A549 (cell line): ENCODE measurements at regions not wholly inside any gene's neighbourhood (a gene's known extent, or its start where the extent isn't known, plus 50 kb on each side); places are given as distances from the start of the nearest gene placed in this dataset.
A peak's percentile ranks its signal among the peaks of the same experiment; 100 is the strongest.

ENCODE experiments used
- ATAC-seq, 2 experiments: fragments of 200-7000 bp in 1 of 2; fragments of >200 bp in 1 of 2; cut with Nextera tagmentation in 1 of 2; cut with Tn5 transposase in 1 of 2; 3 replicates each; pipeline versions ENCODE4 v1.8.0 to v1.9.1; 2018 to 2020; ENCODE audit warnings: mild to moderate bottlenecking in 1 of 2, moderate library complexity in 1 of 2
- CTCF ChIA-PET: fragments of 300-600 bp; sonication (Branson Sonifier 250); formaldehyde crosslinking; extraction: SDS; loops from one replicate; lab custom pipeline; 2021; ENCODE audit warnings: antibody characterized with exemption, inconsistent platforms; lab: Yijun Ruan, JAX
- POLR2A ChIA-PET: fragments of 350-600 bp; formaldehyde crosslinking; extraction: SDS; loops from one replicate; lab custom pipeline; 2021; ENCODE audit warnings: antibody characterized with exemption, inconsistent platforms; lab: Yijun Ruan, JAX
- DNase-seq, 2 experiments: peaks; one replicate each; pipeline versions ENCODE4 v3.0.0 to v3.0.0-alpha.2; 2011 to 2016; ENCODE audit warnings: low read depth in 1 of 2, low spot score in 1 of 2
- FAIRE-seq: peaks from 2 replicates; lab custom pipeline; 2011; peaks lifted over from hg19 to GRCh38; lab: Jason Lieb, UNC
- H3K27ac ChIP-seq, 2 experiments: fragments of >200 bp; sonication (Bioruptor Twin); formaldehyde crosslinking; 3 replicates each; pipeline ENCODE4 v1.5.1; 2016 to 2017
- H3K4me1 ChIP-seq: fragments of >200 bp; sonication (Bioruptor Twin); formaldehyde crosslinking; 3 replicates; pipeline ENCODE4 v1.6.1; 2016
- H3K4me2 ChIP-seq: fragments of >200 bp; sonication (Bioruptor Twin); formaldehyde crosslinking; 3 replicates; pipeline ENCODE4 v1.6.1; 2016
- H3K4me3 ChIP-seq: fragments of >200 bp; sonication (Bioruptor Twin); formaldehyde crosslinking; 3 replicates; pipeline ENCODE4 v1.5.1; 2016
- H3K9me3 ChIP-seq: fragments of >200 bp; sonication (Bioruptor Twin); formaldehyde crosslinking; 3 replicates; pipeline ENCODE4 v1.6.1; 2016
- CBX8 ChIP-seq: fragments of 200-600 bp; sonication (generic); IDR thresholded peaks from 2 replicates; pipeline ENCODE4 v1.6.1; 2016
- CHD2 ChIP-seq: fragments of 150-350 bp; IDR thresholded peaks from 2 replicates; pipeline ENCODE4 v1.6.1; 2014; ENCODE audit warnings: low read length; ENCODE audit not compliant: partially characterized antibody
- EP300 ChIP-seq, 2 experiments: fragments of >200 bp; sonication (Bioruptor Twin); formaldehyde crosslinking; IDR thresholded peaks; 2 replicates in 1 of 2; 3 replicates in 1 of 2; pipeline ENCODE4 v1.6.1; 2016 to 2017
- FOSL2 ChIP-seq, 2 experiments: fragments of 450-650 bp in 1 of 2; fragments of >200 bp in 1 of 2; sonication (Bioruptor Twin) in 1 of 2; formaldehyde crosslinking; IDR thresholded peaks; 2 replicates each; pipeline versions ENCODE4 v1.5.0 to v1.6.1; 2016 to 2020; ENCODE audit warnings: mild to moderate bottlenecking in 1 of 2, moderate library complexity in 1 of 2
- GATA3 ChIP-seq: IDR thresholded peaks from 2 replicates; pipeline ENCODE4 v1.6.1; 2012; ENCODE audit warnings: borderline replicate concordance
- HDAC2 ChIP-seq: fragments of 200-600 bp; sonication (generic); IDR thresholded peaks from 2 replicates; pipeline ENCODE4 v1.6.1; 2016
- HEYL ChIP-seq: fragments of 250-450 bp; sonication (Bioruptor Pico); IDR thresholded peaks from 2 replicates; pipeline ENCODE4 v1.8.0; 2021; ENCODE audit warnings: mild to moderate bottlenecking, moderate library complexity
- HOXB13 ChIP-seq: fragments of 250-450 bp; sonication (Bioruptor Pico); IDR thresholded peaks from 2 replicates; pipeline ENCODE4 v1.5.0; 2020; ENCODE audit warnings: low read depth, mild to moderate bottlenecking, moderate library complexity
- HOXB5 ChIP-seq: fragments of 250-450 bp; sonication (Bioruptor Pico); IDR thresholded peaks from 2 replicates; pipeline ENCODE4 v1.5.0; 2020; ENCODE audit warnings: mild to moderate bottlenecking, moderate library complexity
- JUN ChIP-seq, 2 experiments: fragments of >200 bp; sonication (Bioruptor Twin); formaldehyde crosslinking; IDR thresholded peaks; 2 replicates in 1 of 2; 3 replicates in 1 of 2; pipeline ENCODE4 v1.6.1; 2016 to 2017
- JUNB ChIP-seq: fragments of >200 bp; sonication (Bioruptor Twin); formaldehyde crosslinking; IDR thresholded peaks from 2 replicates; pipeline ENCODE4 v1.6.1; 2016
- MAFK ChIP-seq: fragments of 450-650 bp; IDR thresholded peaks from 2 replicates; pipeline ENCODE4 v1.6.1; 2014; ENCODE audit not compliant: partially characterized antibody
- MYC ChIP-seq: IDR thresholded peaks from 2 replicates; pipeline ENCODE4 v1.6.1; 2012; ENCODE audit warnings: mild to moderate bottlenecking, inconsistent platforms, low read length, improper control_type of control experiment, borderline replicate concordance
- PHF8 ChIP-seq: fragments of 200-600 bp; sonication (generic); IDR thresholded peaks from 2 replicates; pipeline ENCODE4 v1.6.1; 2016; ENCODE audit warnings: low read depth, mild to moderate bottlenecking, antibody characterized with exemption, moderate library complexity, borderline replicate concordance
- RAD21 ChIP-seq, 2 experiments: fragments of >200 bp in 1 of 2; sonication (Bioruptor Twin) in 1 of 2; formaldehyde crosslinking in 1 of 2; IDR thresholded peaks in 1 of 2; conservative IDR thresholded peaks in 1 of 2; 2 replicates in 1 of 2; 3 replicates in 1 of 2; pipeline ENCODE4 v1.6.1; 2012 to 2018; ENCODE audit warnings: inconsistent platforms in 1 of 2
- RCOR1 ChIP-seq: fragments of 150-350 bp; IDR thresholded peaks from 2 replicates; pipeline ENCODE4 v1.6.1; 2014; ENCODE audit warnings: antibody characterized with exemption, low read length, low read depth
- RFX5 ChIP-seq: fragments of 450-650 bp; IDR thresholded peaks from 2 replicates; pipeline ENCODE4 v1.7.1; 2014; ENCODE audit warnings: antibody characterized with exemption, mild to moderate bottlenecking, moderate library complexity
- RNF2 ChIP-seq: fragments of 200-600 bp; sonication (generic); IDR thresholded peaks from 2 replicates; pipeline ENCODE4 v1.6.1; 2016; ENCODE audit warnings: low read depth, mild to moderate bottlenecking, antibody characterized with exemption, moderate library complexity, borderline replicate concordance
- SMC3 ChIP-seq: fragments of >200 bp; sonication (Bioruptor Twin); formaldehyde crosslinking; IDR thresholded peaks from 3 replicates; pipeline ENCODE4 v1.6.1; 2018; ENCODE audit warnings: inconsistent platforms
- TFCP2L1 ChIP-seq: fragments of 250-450 bp; sonication (Bioruptor Pico); IDR thresholded peaks from 2 replicates; pipeline ENCODE4 v1.5.0; 2021; ENCODE audit warnings: mild to moderate bottlenecking
- ZC3H11A ChIP-seq: fragments of 450-650 bp; IDR thresholded peaks from 2 replicates; pipeline ENCODE4 v1.6.1; 2014; ENCODE audit warnings: antibody characterized with exemption, mild to moderate bottlenecking
- ZFP36 ChIP-seq: fragments of 450-650 bp; IDR thresholded peaks from 2 replicates; pipeline ENCODE4 v1.6.1; 2014; ENCODE audit warnings: borderline replicate concordance; ENCODE audit not compliant: partially characterized antibody
- ZSCAN20 ChIP-seq: fragments of 250-450 bp; sonication (Bioruptor Pico); IDR thresholded peaks from 2 replicates; pipeline ENCODE4 v1.8.0; 2022; ENCODE audit warnings: mild to moderate bottlenecking, moderate library complexity
- WGBS: methylation state at CpG from one replicate; pipeline ENCODE4 v1.1.6; 2017; ENCODE audit errors: missing lambda C conversion rate; 5-methylcytosine and 5-hydroxymethylcytosine counted together
- TF ChIP-seq, protein P1 (sequence below): fragments of >200 bp; sonication (Bioruptor Twin); formaldehyde crosslinking; IDR thresholded peaks from 3 replicates; pipeline ENCODE4 v1.6.1; 2016
- TF ChIP-seq, protein P2 (sequence below): fragments of >200 bp; sonication (Bioruptor Twin); formaldehyde crosslinking; IDR thresholded peaks from 2 replicates; pipeline ENCODE4 v1.6.1; 2016
- TF ChIP-seq, protein P3 (sequence below): fragments of 250-450 bp; sonication (Bioruptor Pico); IDR thresholded peaks from 2 replicates; pipeline ENCODE4 v1.5.0; 2020; ENCODE audit warnings: low read depth, mild to moderate bottlenecking, moderate library complexity
- TF ChIP-seq, protein P4 (sequence below): fragments of 150-350 bp; IDR thresholded peaks from 2 replicates; pipeline ENCODE4 v1.6.1; 2014; ENCODE audit warnings: low read depth, mild to moderate bottlenecking, low read length

DNA sequence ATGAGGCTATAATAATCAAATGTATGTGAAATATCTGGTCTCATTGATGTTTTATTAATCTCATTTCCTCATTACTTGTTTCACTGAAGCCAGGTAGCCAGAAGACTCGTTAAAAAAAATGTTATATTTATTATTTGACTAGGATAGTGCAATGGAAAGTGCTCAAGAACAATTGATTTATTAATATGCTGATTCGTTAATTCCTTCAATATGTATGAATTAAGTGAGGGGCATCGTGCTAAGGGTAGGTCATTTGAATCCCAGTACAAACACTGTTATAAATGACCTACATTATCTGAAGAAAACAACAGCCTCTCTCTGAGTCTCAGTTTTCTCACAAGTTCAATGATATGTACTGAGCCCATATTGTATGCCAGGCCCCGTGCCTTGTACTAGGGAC is 214.2 kb upstream of the GPRIN3 start:
- no peak for ATAC-seq
- POLR2A ChIA-PET: no interaction called here
- H3K4me3 ChIP-seq: no peak overlapping the region
- WGBS: 11% methylated on average over 4 of the region's 4 CpGs
- H3K4me2 ChIP-seq: no peak overlapping the region
- CTCF ChIA-PET: no interaction called here
- H3K4me1 ChIP-seq: no peaks in the 10 kb centered on the region
- no peak for DNase-seq
- FAIRE-seq: no peak
- no peak for TF ChIP-seq HOXB13 (CRISPR knock-in tag)
- peak; percentile 43 for TF ChIP-seq MAFK
- no peak overlapping the region for H3K27ac ChIP-seq
- H3K9me3 ChIP-seq: no peaks in the 10 kb centered on the region

DNA sequence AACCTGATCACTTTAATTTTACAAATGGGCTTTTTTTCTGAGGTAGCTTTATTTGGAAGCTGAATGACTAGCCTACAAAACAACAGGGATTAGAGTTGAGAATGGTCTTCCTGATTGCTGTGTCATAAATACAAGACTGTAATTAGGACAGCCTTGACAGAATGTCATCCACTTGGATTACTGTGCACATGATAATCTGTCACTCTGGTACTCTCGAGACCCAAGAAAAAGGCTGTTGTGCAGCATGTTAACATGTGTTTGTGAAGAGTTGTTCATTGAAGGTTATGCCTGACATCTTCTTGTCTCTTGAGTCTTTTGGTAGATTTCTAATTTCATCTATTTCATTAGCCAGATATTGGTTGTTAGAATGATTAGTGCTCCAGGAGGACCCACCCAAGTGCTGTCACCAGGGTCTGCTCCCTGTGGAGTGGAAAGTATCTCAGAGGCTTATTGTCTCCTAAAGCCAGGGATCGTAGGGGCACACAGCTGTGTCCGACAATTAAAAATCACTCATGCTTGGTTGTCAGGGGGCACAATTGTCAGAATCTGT is 212.2 kb upstream of the GPRIN3 start:
- CTCF ChIA-PET: no interaction called here

DNA sequence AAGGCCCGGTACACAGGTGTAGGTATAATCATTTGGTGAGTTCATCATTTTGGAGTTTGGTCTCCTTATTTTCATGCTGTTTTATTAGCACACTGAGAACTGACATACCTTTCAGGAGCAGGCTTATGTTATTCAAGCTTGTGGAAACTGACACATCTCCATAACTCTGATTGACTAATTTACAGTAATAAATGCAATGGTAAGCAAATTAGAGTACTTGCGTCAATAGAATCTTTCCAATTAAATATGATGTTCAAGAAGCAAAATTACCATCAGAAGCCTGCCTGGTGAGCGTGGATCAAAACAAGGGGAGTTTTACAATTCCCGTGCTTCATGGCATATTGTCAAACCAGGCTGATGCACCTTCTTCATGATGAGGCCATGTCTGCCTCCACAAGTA is 210.7 kb upstream of the GPRIN3 start:
- WGBS: 48% methylated on average over 4 of the region's 4 CpGs
- CTCF ChIA-PET: no interaction called here
- DNase-seq: no peak

More for the DNA sequence above, 212.2 kb upstream of the GPRIN3 start:
- FAIRE-seq: no peak
- no peak overlapping the region for H3K4me3 ChIP-seq
- no peaks in the 10 kb centered on the region for H3K4me1 ChIP-seq
- TF ChIP-seq RNF2 (no peak), HEYL (no peak), CHD2 (no peak), TFCP2L1 (CRISPR knock-in tag) (no peak), CBX8 (no peak), ZC3H11A (no peak), HOXB5 (CRISPR knock-in tag) (no peak), PHF8 (no peak), RFX5 (no peak), EP300 (IDR thresholded peaks at IDR 0.05) (no peak), SMC3 (no peak), ZSCAN20 (no peak)
- TF ChIP-seq, protein P1, sequence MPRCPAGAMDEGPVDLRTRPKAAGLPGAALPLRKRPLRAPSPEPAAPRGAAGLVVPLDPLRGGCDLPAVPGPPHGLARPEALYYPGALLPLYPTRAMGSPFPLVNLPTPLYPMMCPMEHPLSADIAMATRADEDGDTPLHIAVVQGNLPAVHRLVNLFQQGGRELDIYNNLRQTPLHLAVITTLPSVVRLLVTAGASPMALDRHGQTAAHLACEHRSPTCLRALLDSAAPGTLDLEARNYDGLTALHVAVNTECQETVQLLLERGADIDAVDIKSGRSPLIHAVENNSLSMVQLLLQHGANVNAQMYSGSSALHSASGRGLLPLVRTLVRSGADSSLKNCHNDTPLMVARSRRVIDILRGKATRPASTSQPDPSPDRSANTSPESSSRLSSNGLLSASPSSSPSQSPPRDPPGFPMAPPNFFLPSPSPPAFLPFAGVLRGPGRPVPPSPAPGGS: no peak
- no peak overlapping the region for H3K27ac ChIP-seq
- POLR2A ChIA-PET: no interaction called here
- ATAC-seq: no peak
- DNase-seq: no peak
- WGBS: 35% methylated on average over 3 of the region's 3 CpGs
- H3K9me3 ChIP-seq: no peaks in the 10 kb centered on the region
- H3K4me2 ChIP-seq: no peak overlapping the region

DNA sequence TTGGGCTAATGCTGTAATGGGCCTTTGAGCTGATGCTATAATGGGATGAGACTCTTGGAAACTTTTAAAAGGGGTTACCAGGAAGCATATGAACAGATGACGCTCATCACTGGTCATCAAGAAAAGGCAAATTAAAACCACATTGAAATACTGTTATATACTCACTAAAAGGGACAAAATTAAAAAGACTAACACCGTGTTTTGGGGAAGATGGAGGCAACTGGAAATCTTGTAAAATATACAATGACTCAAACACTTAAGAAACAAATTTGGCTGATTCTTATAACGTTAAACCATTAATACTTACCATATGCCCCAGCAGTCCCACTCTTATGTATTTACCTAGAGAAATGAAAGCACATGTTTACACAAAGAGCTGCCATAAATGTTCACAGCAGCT is 207.2 kb upstream of the GPRIN3 start:
- ATAC-seq: no peak

More for the DNA sequence above, 210.7 kb upstream of the GPRIN3 start:
- Histone ChIP-seq H3K4me1 (no peaks in the 10 kb centered on the region), H3K27ac (no peak overlapping the region), H3K4me2 (no peak overlapping the region), H3K9me3 (no peaks in the 10 kb centered on the region), H3K4me3 (no peak overlapping the region)
- POLR2A ChIA-PET: no interaction called here
- ATAC-seq: no peak
- no peak for FAIRE-seq
- TF ChIP-seq, protein P2, sequence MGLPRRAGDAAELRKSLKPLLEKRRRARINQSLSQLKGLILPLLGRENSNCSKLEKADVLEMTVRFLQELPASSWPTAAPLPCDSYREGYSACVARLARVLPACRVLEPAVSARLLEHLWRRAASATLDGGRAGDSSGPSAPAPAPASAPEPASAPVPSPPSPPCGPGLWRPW: no peak
- TF ChIP-seq HDAC2: no peak
- no peak for TF ChIP-seq RCOR1
- no peak for TF ChIP-seq HOXB5 (CRISPR knock-in tag)
- no peak for TF ChIP-seq MYC
- no peak for TF ChIP-seq ZFP36
- TF ChIP-seq MAFK: peak; percentile 65
- no peak for TF ChIP-seq RFX5
- no peak for TF ChIP-seq JUNB

More for the DNA sequence above, 207.2 kb upstream of the GPRIN3 start:
- no peak overlapping the region for H3K4me3 ChIP-seq
- FAIRE-seq: no peak
- TF ChIP-seq RAD21 (conservative IDR thresholded peaks at IDR 0.05 in 1 of 2, IDR thresholded peaks at IDR 0.05 in 1 of 2) (no peak), HDAC2 (no peak), JUN (IDR thresholded peaks at IDR 0.05) (no peak), GATA3 (no peak), RNF2 (no peak), FOSL2 (IDR thresholded peaks at IDR 0.05) (no peak), FOSL2 (CRISPR knock-in tag; IDR thresholded peaks at IDR 0.05) (no peak)
- TF ChIP-seq, protein P3, sequence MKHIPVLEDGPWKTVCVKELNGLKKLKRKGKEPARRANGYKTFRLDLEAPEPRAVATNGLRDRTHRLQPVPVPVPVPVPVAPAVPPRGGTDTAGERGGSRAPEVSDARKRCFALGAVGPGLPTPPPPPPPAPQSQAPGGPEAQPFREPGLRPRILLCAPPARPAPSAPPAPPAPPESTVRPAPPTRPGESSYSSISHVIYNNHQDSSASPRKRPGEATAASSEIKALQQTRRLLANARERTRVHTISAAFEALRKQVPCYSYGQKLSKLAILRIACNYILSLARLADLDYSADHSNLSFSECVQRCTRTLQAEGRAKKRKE (CRISPR knock-in tag): no peak
- TF ChIP-seq, protein P4, sequence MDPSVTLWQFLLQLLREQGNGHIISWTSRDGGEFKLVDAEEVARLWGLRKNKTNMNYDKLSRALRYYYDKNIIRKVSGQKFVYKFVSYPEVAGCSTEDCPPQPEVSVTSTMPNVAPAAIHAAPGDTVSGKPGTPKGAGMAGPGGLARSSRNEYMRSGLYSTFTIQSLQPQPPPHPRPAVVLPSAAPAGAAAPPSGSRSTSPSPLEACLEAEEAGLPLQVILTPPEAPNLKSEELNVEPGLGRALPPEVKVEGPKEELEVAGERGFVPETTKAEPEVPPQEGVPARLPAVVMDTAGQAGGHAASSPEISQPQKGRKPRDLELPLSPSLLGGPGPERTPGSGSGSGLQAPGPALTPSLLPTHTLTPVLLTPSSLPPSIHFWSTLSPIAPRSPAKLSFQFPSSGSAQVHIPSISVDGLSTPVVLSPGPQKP: no peak
- TF ChIP-seq, all 56 proteins: peak for 0
- DNase-seq: no peak
- Histone ChIP-seq H3K27ac (no peak overlapping the region), H3K4me1 (no peaks in the 10 kb centered on the region), H3K9me3 (no peaks in the 10 kb centered on the region), H3K4me2 (no peak overlapping the region)
- CTCF ChIA-PET: no interaction called here
- WGBS: 15% methylated on average over 3 of the region's 3 CpGs
- POLR2A ChIA-PET: no interaction called here
